ENCODE measurements at regions not wholly inside any gene's neighbourhood (a gene's known extent, or its start where the extent isn't known, plus 50 kb on each side); places are given as distances from the start of the nearest gene placed in this dataset.

DNA sequence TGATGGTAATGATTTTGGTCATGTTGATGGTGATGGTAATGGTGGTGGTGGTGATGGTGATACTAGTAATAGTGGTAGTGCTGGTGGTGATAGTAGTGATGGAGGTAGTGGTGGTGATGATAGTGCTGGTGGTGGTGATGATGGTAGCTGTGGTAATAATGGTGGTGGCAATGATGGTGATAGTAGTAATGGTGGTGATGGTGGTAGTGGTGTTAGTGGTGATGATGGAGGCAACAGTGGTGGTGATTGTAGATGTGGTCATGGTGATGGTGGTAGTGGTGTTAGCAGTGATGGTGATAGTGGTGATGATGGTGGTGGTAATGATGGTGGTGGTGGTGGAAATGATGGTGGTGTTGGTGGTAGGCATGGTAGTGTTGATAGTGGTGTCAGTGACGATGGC is 127.0 kb upstream of the RPL38 start:
- DNase-seq (ENCODE audit: low read depth in 4 of 4, low spot score in 1 of 4), result no peak

DNA sequence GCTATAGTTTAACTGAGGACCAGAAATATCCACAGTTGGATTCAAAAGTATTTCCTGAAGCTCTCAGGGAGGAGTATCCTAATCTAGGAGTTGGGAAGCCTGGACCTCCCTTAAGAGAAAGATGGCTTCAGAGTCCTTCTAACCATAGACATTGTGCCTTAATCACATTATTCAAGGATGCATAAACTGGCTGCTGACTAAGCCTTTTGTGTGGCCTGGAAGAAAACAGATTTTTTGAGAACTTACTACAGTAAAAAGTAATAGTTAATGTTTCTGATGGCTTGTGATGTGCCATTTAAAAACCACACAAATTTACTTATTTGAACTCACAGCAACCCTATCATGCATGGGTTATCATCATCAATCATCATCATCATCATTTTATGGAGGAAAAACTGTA is 126.2 kb upstream of the RPL38 start:
- no peak for DNase-seq (ENCODE audit: low read depth in 4 of 4, low spot score in 1 of 4)

DNA sequence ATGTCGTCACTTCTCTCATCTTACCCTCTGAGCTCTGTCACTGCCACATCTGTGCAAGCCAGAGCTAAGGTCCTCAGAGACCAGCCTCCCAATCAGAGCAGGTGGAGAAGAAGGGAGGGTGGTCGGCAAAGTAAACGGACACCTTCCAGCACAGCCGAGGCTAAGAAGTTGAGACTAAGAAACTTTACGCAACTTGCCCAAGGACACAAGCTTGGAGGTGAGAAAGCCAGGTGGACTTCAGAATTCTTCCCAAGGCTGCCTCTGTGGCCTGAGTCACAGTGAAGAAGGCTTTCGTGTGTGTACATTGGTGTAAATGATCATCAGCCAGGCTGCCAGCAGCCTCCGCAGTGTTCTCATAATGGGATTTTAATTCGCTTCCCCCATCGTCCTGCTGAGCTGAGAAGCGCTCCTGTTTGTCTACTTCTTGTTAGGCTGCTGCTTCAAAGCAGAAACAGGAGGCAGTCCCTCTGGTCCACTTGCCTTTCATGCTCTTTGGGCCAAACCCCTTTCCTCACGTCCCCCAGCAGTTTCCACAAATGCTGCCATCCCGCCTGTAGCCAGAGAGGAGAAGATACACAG is 125.0 kb upstream of the RPL38 start:
- DNase-seq (ENCODE audit: low read depth in 4 of 4, low spot score in 1 of 4), result no peak

DNA sequence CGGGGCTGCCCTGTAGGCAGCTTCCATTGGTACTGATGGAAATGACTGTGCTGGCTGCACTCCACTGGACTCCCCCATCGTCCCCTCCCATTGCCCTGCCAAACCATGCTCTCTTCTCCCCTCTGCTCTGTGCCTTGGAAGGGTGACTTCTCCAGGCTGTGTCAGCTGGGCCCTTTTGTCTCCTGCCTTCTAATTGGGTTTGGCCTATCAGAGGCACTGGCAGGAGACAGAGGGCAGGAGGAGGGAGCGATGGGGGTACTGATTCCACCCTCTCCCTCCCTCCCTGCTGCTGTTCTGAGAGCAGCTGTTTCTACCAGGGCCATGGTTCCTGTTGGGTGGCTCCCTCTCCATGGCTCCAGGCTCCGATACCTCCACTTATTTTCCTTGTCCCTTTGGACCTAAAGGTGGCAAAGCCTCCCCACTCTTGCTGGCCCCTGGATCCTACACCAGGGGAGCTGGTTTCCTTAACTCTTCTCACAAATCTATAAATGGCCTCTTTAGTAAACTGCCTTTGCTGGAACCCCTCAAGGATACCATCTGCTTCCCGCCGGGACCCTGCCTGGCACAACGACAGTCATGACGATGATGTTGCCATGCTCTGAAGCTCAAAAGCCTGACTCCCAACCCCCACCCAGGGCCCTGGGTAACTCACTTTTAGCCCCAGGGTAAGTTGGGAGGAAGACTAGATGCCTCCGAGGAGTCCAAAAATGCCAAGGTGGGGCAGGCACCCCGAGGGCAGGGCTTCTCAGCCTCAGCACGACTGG is 123.8 kb upstream of the RPL38 start:
- no peak for DNase-seq (ENCODE audit: low read depth in 4 of 4, low spot score in 1 of 4)

DNA sequence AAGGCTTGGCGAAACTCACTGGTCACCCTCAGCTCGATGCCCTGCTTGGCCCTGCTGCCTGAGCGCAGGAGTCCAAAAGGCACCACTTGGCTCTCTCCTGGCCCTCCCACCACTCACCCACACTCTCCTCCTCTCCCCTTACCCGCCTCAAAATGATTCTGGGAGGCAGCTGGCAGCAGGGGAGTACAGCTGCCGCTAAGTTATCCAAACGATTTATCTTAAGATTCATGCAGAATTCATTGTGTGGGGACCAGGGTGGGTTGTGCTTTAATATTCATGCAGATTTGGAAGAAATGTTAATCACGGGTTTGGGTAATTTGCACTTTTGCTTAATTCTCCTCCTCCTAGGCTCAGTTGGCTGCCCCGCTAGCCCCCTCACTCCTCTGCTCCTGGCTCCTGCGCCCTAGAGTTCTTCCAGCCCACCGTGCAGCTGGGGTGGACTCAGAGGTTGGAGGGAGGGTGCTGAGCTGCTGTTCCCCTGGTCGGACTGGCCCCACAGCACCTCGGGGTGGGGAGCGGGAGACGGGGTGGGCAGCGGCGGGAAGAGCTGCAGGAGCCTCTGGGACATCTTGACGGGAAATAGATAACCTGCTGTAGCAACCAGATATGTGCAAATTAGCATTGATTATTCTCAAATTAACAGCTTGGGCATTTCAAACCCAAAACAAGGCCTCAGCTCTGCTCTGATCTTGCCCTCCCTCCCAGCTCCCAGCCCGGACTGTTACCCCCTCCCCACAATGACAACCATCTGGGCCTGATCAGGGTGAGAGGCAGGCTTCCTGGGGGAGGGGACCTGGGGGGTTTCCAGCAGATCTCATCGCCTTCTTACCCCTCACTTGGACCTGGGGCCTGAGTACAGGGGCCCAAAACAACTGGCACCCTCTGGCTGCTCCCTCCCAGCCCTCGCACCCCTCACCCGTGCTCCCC is 122.6 kb upstream of the RPL38 start:
- DNase-seq (ENCODE audit: low read depth in 4 of 4, low spot score in 1 of 4), result no peak

DNA sequence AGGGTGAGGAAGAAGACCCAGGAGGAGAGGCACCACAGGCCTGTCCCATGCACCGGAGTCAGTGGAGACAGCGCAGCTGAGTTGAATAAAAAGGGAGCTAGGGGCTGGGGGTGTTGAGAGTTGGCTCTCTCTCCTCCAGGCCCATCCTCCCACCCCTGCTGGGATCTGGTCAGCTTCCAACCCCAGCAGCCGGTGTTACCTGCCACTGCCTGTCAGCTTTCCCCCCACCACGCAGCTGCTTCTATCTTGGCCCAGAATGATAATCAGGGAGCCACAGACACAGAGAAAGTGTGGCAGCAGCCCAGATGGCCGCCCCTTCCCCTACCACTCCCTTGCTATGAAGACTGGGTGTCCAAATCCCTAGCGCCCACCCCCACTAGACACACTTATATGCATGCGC is 120.6 kb upstream of the RPL38 start:
- no peak for DNase-seq (ENCODE audit: low read depth in 4 of 4, low spot score in 1 of 4)

DNA sequence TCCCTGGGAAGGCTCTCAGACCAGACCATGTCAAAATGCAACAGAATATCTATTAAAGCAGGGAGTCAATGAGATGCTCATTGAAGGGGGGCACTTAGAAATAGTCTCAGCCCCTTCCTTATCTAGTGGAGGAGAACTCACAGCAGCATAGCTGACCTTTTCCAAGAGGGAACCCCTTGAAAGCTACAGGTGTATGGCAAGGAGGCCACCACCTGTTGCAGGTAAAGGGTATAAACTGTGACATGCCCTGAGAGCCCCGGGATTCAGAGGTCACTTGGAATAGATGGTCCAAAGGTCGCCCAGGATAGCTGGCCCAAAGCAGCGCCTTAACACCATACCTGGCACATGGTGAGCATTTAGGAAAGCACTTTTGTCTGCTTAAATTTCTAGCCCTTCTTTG is 120.2 kb upstream of the RPL38 start:
- DNase-seq (ENCODE audit: low read depth in 4 of 4, low spot score in 1 of 4), result no peak

DNA sequence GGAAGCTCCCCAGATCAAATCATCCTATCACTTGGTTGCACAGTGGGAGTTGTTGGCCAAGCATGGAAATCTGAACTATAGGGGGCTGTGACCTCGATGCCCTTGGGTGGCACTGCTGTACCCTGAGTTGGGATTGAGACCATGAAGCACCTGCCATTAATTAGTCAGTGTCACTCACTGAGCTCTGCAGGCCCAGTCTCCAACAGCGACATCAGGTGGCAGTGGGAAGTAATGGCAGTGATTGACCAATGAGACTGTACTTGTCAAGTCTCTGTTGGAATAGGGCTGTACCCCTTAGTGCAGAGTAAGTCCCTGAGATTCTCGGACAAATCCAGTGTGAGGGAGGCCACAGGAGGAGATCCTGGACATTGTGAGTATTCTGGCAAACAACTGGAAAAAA is 118.0 kb upstream of the RPL38 start:
- no peak for DNase-seq (ENCODE audit: low read depth in 4 of 4, low spot score in 1 of 4)

DNA sequence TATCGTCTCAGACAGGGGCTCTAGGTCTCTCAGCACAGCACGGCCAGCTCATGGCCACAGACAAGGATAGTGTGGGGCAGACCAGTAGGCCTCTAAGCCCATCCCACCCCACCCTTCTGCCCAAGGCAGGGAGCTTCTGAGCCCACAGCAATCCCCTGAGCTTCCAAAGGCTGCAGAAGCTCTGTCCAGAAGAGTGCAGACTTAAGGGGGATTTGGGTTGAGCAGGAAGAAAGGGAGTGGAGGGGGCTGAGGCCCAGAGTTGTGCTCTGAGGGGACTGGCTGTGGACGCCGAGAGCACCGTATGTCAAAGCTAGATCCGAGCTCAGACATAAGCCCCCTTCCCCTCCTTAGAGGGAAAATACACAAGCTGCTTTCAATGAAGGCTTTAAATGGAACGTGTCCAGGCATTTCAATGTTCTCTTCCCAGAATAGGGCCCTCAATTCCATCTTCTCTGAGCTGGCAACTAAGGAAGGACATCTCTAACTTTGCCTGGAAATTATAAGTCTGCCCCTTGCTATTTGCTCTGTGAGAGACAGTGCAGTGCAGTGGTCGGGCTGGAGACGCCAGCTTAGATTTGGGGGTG is 116.4 kb upstream of the RPL38 start:
- no peak for DNase-seq (ENCODE audit: low read depth in 4 of 4, low spot score in 1 of 4)

DNA sequence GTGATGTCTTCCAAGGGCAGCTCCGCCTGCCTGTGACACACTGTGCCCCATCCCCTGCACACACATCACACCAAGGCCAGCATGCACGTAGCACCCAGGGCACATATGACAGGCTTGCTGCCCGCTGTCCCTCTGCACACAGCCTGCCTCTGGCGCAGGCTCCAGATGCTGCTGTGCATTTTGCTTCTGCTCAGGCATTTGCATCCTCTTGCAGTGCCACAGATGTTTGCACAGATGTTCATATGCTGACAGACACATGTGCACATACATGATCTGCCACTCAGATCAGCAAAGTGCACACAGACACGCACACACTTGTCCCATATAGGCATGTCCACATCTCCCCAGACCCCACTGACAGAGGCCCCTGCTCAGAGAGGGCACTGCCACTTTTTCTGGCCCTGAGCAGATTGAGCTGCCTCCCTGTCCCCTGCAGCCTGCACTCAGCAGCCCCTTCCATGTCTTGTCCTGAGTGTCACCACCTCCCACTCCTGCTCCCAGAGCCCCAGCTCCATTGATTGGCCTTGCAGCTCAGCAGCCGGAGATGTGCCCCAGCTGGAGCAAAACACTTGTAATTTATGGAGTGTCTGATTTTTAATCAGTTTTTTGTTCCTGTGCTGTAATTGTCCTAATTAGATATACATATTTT is 115.1 kb upstream of the RPL38 start:
- no peak for DNase-seq (ENCODE audit: low read depth in 4 of 4, low spot score in 1 of 4)

DNA sequence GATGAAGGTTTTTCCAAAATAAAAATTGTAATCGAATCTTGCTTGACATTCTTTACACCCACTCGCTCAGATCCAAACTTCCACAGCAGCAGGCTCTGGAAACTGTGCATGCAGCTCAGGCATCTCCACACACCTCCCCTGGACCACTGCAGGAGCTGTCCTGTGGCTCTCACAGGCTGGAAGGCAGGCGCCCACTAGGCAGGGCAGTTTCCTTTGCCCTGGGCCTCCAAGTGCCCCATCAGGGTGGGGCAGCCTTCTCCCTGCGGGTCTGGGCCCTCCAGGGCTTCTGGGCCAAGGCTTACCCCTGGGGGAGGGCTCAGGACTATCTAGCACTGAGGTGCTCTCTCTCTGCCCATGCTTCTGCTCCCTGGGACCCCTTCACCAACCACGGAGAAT is 114.5 kb upstream of the RPL38 start:
- DNase-seq (ENCODE audit: low read depth in 4 of 4, low spot score in 1 of 4), result no peak

DNA sequence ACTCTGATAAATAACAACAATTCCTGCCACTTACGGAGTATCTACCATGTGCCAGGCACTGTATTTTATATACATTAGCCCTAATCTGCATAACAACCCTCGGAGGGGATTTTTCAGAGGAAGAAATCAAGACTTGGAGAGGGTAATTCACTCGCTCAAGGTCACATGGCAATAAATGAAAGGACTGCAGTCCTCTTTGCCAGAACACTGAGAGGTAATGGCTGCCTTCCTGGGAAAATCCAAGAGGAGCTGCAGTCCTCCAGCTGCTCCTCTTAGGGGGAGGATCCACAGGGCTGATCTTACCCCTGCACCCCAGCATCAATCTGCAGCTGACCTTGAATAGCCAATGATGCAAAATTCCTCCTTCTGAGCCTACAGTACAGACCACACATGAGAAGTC is 114.1 kb upstream of the RPL38 start:
- DNase-seq (ENCODE audit: low read depth in 4 of 4, low spot score in 1 of 4), result no peak

DNA sequence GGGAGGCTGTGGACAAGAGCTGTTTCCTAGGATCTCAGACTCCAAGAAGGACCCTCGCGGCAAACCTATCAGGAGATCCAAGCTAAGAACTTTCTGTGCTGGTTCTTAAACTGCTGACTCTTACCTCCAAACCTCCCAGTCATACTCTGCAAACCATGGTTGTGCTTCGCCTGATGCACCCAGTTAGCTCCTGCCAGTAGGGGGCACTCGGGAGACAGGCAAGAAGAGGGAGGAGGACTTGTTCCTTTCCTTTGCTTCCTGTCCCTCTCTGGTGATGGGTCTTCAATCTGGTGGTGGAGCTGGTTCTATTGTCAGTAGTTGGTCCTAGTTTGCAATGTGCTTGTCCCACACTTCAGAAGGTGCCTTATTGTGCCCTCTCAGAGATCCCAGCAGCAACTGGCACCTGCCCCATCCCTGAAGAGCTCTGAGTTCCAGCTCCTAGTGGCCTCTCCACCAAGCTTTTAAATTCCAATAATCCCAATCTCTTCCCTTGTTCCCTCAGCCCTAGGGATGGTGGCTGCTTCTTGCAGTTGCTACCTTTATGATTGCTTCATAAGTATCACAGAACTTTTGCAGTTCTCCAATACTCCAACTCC is 113.5 kb upstream of the RPL38 start:
- DNase-seq (ENCODE audit: low read depth in 4 of 4, low spot score in 1 of 4), result peak in 3 of 4 experiments; percentile 16 to 36 (median 22)

DNA sequence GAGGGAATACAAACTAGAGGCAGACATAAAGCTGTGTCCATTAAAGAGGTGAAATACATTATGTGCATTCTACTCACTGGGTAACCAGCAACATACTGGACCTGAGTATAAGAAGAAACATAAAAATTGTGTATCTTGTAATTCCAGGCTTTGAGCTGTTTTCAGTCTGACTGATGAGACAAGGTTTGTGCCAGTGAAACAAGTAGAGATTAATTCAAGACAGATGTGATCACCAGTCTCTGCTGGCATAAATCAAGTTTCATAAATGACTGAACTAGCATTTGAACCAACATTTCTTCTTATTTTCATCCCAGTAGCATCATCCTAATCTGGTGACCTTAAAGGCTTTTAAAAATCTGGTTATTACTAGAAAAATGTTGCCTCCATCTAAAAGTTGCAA is 108.8 kb upstream of the RPL38 start:
- DNase-seq (ENCODE audit: low read depth in 4 of 4, low spot score in 1 of 4), result no peak

DNA sequence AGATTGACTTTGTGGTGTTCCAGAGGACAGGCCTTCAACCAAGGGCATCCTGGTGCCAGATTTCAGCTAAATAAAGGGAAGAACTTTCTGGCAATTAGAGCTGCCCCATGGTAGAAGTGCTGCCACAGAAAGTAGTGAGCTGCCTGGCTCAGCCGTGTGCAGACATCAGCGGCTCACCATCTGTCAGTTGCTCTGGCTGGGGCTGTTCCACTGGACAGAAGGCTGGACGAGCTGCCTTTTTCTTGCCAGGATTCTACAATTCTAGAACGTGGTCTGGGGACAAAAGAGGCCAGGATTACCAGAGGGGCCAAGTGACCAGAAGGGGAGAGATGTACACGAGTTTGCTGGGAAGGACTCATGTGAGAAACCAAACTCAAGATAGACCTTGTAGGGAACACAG is 107.0 kb upstream of the RPL38 start:
- no peak for DNase-seq (ENCODE audit: low read depth in 4 of 4, low spot score in 1 of 4)

DNA sequence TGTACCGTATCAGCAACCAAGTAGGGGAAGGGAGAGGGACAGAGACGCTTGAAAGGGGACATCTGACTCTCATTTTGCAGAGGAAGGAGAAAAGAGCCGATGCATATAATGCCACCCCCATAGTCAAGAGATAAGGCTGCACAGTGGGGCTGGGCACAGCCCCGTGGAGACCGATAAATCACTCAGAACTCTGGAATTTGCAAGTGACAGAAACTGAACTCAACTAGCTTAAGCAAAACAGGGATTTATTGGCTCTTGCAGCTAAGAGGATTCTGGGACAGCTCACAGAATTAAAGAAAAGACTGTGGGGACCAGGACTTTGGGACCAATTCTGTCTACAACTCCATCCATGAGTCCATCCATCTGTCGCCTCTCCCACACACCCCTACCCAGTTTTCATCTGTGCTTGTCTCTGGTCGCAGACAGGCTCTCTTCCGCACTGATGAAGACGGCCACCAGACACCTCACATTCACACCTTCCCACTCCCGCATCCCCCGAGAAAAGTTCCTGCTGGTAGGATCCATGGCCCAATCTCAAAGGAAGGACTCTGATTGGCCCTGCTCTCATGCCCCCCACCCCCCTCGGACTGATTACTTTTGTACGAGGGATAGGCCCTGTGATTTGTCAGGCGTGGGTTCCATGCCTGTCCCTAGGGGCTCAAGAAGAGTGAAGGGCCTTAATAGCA is 105.9 kb upstream of the RPL38 start:
- DNase-seq (ENCODE audit: low read depth in 4 of 4, low spot score in 1 of 4), result no peak

DNA sequence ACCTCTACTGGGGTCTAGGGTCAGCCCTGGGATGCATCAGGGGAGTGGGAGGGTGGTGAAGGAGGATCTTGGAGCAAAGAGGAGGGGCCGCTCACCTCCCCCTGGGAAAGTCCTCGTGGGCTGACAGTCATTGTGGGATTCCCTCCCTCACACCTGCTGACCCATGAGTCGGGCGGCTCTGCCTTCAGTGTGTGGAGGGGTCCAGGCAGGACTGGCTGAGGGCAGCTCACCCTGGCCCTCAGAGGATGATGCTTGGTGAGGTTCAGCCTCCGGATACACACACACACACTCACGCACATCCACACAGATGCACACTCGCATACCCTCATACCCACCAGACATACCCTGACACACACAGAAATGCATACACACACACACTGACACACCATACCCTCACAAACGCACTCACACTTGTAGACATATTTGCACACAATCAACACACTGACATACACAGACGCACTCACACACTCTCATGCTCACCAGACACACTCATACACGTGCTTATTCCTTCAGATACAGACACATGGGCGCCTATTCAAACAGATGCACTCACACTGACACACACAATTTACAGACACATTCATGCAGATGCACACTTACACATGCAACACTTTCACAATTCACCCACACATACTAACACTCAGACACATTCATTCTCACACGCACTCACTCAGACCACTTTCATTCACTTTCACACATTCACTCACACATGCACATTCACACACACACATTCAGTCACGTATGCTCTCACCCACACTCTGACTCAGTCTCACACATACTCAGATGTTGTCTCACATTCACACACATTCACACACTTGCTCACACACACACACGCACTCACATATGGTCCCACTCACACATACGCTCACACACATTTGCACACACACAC is 105.1 kb upstream of the RPL38 start:
- DNase-seq (ENCODE audit: low read depth in 4 of 4, low spot score in 1 of 4), result no peak

DNA sequence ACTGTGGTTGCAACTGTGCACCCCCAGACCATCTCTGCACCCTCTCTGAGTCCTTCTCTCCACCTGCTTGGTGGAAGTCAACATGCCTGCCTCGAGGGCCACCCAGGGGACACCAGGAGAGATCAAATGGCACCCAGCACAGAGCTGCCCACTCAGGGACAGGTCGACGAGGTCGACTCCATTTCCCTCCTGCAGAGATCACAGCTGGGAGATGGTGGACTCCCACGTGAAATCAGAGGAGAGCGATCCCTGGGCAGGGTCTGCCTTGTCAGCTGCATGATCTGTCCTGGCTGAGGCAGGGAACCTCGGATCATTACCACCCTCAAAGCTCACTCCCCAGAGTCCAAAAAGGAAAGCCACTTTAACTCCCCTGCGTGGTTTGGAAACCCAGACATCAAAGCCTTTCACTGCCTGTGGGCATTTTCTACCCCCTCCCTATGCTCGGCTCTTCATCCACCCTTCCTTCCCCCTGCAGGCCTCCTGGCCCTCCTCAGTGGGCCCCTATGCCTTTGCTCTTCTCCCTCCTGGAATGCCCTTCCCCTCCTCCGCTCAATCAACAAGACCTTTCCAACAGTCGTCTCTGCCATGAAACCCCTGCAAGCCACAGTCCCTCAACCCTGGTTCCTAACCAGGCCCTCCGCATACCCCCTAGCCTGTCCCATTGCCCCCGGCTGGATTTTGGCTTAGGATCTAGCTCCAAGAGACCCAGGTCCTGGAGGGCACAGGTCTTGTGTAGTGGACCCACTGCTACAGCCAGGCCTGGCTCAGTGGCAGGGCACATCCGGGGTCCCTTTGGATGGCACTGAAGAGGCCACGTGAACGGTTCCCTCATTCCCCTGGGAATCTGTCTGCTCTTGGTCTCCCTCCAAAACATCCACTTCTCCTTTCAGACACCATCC is 103.8 kb upstream of the RPL38 start:
- no peak for DNase-seq (ENCODE audit: low read depth in 4 of 4, low spot score in 1 of 4)
